Activated naive CD4-positive, alpha-beta T cell treated with anti-CD3 and anti-CD28 coated beads for 36 hours (primary cell): ENCODE measurements at regions not wholly inside any gene's neighbourhood (a gene's known extent, or its start where the extent isn't known, plus 50 kb on each side); places are given as distances from the start of the nearest gene placed in this dataset.
"Not testable (repeated sequence)": the region's sequence is repeated elsewhere in the genome, so short reads cannot be mapped to it uniquely, and the experiment has no call there.

Experiments
- CTCF ChIA-PET: fragments of 350-600 bp; sonication (Branson Sonifier 250); formaldehyde crosslinking; loops from one replicate; lab custom pipeline; 2021; ENCODE audit warnings: antibody characterized with exemption; lab: Charles Lee
- DNase-seq: peaks from one replicate; pipeline ENCODE4 v3.0.0-alpha.2; 2020
- H3K27ac Mint-ChIP-seq: one replicate; pipeline ENCODE4 v1.8.0; 2021; ENCODE audit warnings: mild to moderate bottlenecking, mixed read lengths
- H3K27me3 Mint-ChIP-seq: one replicate; pipeline ENCODE4 v1.8.0; 2021; ENCODE audit warnings: low read depth, mixed read lengths
- H3K36me3 Mint-ChIP-seq: one replicate; pipeline ENCODE4 v1.8.0; 2021; ENCODE audit warnings: low read depth, mixed read lengths
- H3K4me1 Mint-ChIP-seq: one replicate; pipeline ENCODE4 v1.8.0; 2021; ENCODE audit warnings: low read depth, mixed read lengths
- H3K4me3 Mint-ChIP-seq: one replicate; pipeline ENCODE4 v1.8.0; 2021; ENCODE audit warnings: mild to moderate bottlenecking, moderate library complexity, mixed read lengths
- H3K9me3 Mint-ChIP-seq: one replicate; pipeline ENCODE4 v1.8.0; 2021; ENCODE audit warnings: mixed read lengths
- intact Hi-C: fragments of 100-400 bp; cut with micrococcal nuclease; formaldehyde crosslinking; loops from one replicate; pipeline ENCODE4 v1.15.1; 2023

GRCh38 chr9:85178474-85178873 is 508.9 kb downstream of the NTRK2 start:
- DNase-seq = no peak
- Mint-ChIP-seq H3K27me3 (peaks cover 9% of the 10 kb centered on the region), H3K27ac (no peak overlapping the region), H3K9me3 (no peaks in the 10 kb centered on the region), H3K4me3 (no peak overlapping the region), H3K4me1 (no peaks in the 10 kb centered on the region), H3K36me3 (no peaks in the 10 kb centered on the region)
- intact Hi-C loops = no loop called here
- CTCF ChIA-PET = no interaction called here

- H3K4me1 Mint-ChIP-seq = no peaks in the 10 kb centered on the region
- no peaks in the 10 kb centered on the region for H3K36me3 Mint-ChIP-seq
- intact Hi-C loops = no loop called here
- no peak overlapping the region for H3K4me3 Mint-ChIP-seq
- no peak for DNase-seq
- H3K27ac Mint-ChIP-seq = no peak overlapping the region
- peaks cover 4% of the 10 kb centered on the region for H3K27me3 Mint-ChIP-seq
- H3K9me3 Mint-ChIP-seq = peaks cover 3% of the 10 kb centered on the region
- CTCF ChIA-PET = no interaction called here
Observed at GRCh38 chr9:85173967-85174366, 504.4 kb downstream of the NTRK2 start.

DNA sequence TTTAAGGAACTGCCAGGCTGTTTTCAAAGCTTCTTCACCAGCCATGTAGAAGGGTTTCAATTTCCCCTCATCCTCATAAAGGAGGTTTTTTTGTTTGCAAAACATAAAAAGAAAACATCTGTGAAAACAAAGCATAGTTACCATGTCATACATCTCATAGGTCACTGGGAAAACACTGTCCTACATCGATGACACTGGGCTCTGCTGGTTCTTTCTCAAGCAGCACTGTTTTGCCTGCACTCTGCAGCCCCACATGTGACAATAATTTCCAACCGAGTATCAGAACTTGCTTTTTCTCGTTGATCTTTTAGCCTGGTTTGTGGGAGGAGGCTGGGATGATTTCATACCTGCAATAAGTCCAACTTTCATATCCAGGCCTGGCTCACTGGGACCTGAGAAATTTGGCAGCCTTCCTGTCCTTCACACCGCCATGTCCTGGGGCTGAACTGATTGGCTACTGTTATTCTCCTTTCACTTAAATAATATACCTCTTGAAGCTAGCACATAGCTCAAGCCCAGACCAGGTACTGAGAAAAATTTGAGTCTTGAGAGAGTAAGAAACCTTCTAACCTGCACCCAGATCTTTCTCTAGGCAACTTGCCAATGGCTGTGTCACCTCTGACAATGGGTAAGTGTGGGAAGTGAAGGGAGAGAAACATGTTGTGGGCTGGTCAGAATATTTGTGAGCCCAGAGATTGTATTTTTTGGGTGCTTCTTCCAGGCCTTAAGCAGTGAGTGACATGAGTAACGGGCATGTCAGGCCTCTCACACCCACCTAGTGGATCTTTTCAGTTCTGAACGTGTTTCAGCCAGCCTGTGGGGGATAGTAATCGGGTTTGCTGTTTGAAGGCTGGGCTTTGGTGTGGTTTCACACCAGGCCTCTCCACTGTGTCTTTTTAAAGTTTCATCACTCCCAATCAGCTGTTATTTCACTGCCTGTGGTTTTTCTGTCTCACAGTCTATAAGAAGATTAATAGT is 502.8 kb downstream of the NTRK2 start:
- H3K36me3 Mint-ChIP-seq = no peaks in the 10 kb centered on the region
- peaks cover 4% of the 10 kb centered on the region for H3K27me3 Mint-ChIP-seq
- intact Hi-C loops = no loop called here
- no peak overlapping the region for H3K4me3 Mint-ChIP-seq
- CTCF ChIA-PET = no interaction called here
- DNase-seq = no peak
- H3K27ac Mint-ChIP-seq = no peak overlapping the region
- H3K4me1 Mint-ChIP-seq = no peaks in the 10 kb centered on the region
- peaks cover 3% of the 10 kb centered on the region for H3K9me3 Mint-ChIP-seq

GRCh38 chr9:85171163-85171562 is 501.6 kb downstream of the NTRK2 start:
- no peak overlapping the region for H3K27ac Mint-ChIP-seq
- H3K4me3 Mint-ChIP-seq = no peak overlapping the region
- CTCF ChIA-PET = no interaction called here

DNA sequence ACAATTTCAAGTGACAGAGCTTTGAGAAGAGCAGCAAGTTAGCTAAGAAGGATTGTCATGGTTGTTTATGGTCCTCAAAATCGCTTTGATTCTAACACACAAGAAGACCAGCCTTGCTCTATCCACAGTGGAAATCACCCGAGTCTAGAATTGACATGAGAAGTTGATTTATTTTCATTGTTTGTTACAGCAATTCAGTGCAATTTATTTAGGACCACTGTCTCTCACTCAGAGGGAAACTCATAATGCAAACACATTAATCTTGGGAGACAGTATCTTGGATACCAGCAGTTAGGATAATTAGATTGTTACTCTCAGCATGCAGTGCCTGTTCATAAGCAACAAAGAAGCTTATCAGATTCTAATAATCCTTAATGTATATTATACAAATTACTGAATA is 498.9 kb downstream of the NTRK2 start:
- Mint-ChIP-seq H3K4me3 (no peak overlapping the region), H3K27me3 (no peaks in the 10 kb centered on the region), H3K36me3 (no peaks in the 10 kb centered on the region), H3K27ac (no peak overlapping the region), H3K9me3 (peaks cover 4% of the 10 kb centered on the region), H3K4me1 (no peaks in the 10 kb centered on the region)
- CTCF ChIA-PET = no interaction called here
- DNase-seq = no peak
- intact Hi-C loops = no loop called here

More at GRCh38 chr9:85171163-85171562, 501.6 kb downstream of the NTRK2 start:
- no peaks in the 10 kb centered on the region for H3K4me1 Mint-ChIP-seq
- no peaks in the 10 kb centered on the region for H3K36me3 Mint-ChIP-seq
- H3K27me3 Mint-ChIP-seq = peaks cover 4% of the 10 kb centered on the region
- no peak for DNase-seq
- intact Hi-C loops = no loop called here
- peaks cover 3% of the 10 kb centered on the region for H3K9me3 Mint-ChIP-seq

GRCh38 chr9:85167146-85167545 is 497.6 kb downstream of the NTRK2 start:
- no peak overlapping the region for H3K27ac Mint-ChIP-seq
- H3K4me3 Mint-ChIP-seq = no peak overlapping the region
- no peaks in the 10 kb centered on the region for H3K27me3 Mint-ChIP-seq
- peaks cover 4% of the 10 kb centered on the region for H3K9me3 Mint-ChIP-seq
- CTCF ChIA-PET = no interaction called here
- intact Hi-C loops = no loop called here
- no peak for DNase-seq
- no peaks in the 10 kb centered on the region for H3K4me1 Mint-ChIP-seq
- H3K36me3 Mint-ChIP-seq = no peaks in the 10 kb centered on the region

DNA sequence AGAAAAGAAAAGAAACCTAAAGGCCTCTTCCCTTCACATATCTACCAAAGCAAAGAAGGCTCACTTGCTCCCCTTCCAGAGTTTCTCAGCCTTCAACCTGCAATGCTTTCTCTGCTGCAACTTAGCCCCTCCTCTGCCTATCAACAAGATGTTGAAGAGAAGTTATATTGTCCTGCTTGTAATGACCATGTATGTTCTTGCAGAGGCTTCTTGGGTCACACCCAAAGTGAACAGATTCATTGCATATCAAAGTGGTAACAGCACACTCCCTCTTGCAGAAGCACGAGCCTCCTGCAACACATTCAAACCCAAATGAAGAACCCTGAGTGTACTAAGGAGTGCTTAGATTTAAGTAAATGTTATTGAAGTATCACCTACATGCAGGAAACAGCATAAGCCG is 494.3 kb downstream of the NTRK2 start:
- H3K27ac Mint-ChIP-seq = no peak overlapping the region
- no peaks in the 10 kb centered on the region for H3K27me3 Mint-ChIP-seq
- CTCF ChIA-PET = no interaction called here
- no peak overlapping the region for H3K4me3 Mint-ChIP-seq
- no peaks in the 10 kb centered on the region for H3K36me3 Mint-ChIP-seq
- H3K4me1 Mint-ChIP-seq = no peaks in the 10 kb centered on the region
- H3K9me3 Mint-ChIP-seq = peaks cover 2% of the 10 kb centered on the region
- intact Hi-C loops = no loop called here
- no peak for DNase-seq

DNA sequence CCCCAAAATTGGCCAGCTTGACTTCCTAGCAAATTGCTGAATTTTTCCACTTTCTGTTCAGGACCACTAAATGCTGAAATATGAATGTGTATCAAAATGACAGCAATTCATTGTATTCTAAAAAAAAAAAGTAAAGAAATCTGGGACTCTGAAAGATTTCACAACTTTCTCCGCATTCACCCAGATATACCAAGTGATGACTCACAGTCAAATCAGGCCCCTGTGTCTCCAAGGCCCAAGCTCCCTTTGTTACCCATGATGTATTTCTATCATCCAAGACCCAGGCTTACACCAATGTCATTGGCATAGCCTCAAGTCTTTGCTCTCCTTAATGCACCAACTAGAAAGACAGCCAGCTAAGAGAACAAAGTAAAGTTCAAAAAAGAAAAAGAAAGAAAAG is 493.9 kb downstream of the NTRK2 start:
- Mint-ChIP-seq H3K4me3 (no peak overlapping the region), H3K4me1 (no peaks in the 10 kb centered on the region), H3K27me3 (no peaks in the 10 kb centered on the region), H3K36me3 (no peaks in the 10 kb centered on the region), H3K27ac (no peak overlapping the region), H3K9me3 (peaks cover 2% of the 10 kb centered on the region)
- intact Hi-C loops = no loop called here
- CTCF ChIA-PET = no interaction called here
- DNase-seq = no peak

GRCh38 chr9:85162822-85163221 is 493.3 kb downstream of the NTRK2 start:
- no peaks in the 10 kb centered on the region for H3K4me1 Mint-ChIP-seq
- DNase-seq = no peak
- peaks cover 2% of the 10 kb centered on the region for H3K9me3 Mint-ChIP-seq
- CTCF ChIA-PET = no interaction called here
- intact Hi-C loops = no loop called here
- H3K27ac Mint-ChIP-seq = no peak overlapping the region
- H3K4me3 Mint-ChIP-seq = no peak overlapping the region
- no peaks in the 10 kb centered on the region for H3K36me3 Mint-ChIP-seq
- no peaks in the 10 kb centered on the region for H3K27me3 Mint-ChIP-seq

DNA sequence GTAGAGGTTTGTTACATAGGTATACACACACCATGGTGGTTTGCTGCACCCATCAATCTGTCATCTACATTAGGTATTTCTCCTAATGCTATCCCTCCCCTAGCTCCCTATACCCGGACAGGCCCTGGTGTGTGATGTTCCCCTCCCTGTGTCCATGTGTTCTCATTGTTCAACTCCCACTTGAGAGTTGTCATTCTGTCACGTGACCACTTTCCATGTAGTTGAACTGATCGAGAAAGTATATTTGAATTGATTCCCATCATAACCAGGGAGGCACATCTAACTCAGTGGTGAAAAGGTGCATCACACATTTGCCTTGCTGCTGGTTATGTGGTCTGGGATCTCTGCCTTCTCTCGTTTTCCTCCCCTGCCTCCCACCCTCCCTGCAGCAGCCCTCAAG is 491.4 kb downstream of the NTRK2 start:
- H3K27me3 Mint-ChIP-seq, H3K36me3 Mint-ChIP-seq, H3K4me1 Mint-ChIP-seq, H3K9me3 Mint-ChIP-seq, H3K27ac Mint-ChIP-seq, CTCF ChIA-PET, intact Hi-C loops, DNase-seq, H3K4me3 Mint-ChIP-seq: not testable (repeated sequence)

GRCh38 chr9:85158512-85158911 is 489.0 kb downstream of the NTRK2 start:
- H3K36me3 Mint-ChIP-seq = no peaks in the 10 kb centered on the region
- peaks cover under 1% of the 10 kb centered on the region for H3K9me3 Mint-ChIP-seq
- no peaks in the 10 kb centered on the region for H3K4me1 Mint-ChIP-seq
- intact Hi-C loops = no loop called here
- no peaks in the 10 kb centered on the region for H3K27me3 Mint-ChIP-seq
- CTCF ChIA-PET = no interaction called here
- no peak overlapping the region for H3K4me3 Mint-ChIP-seq
- no peak overlapping the region for H3K27ac Mint-ChIP-seq
- no peak for DNase-seq

DNA sequence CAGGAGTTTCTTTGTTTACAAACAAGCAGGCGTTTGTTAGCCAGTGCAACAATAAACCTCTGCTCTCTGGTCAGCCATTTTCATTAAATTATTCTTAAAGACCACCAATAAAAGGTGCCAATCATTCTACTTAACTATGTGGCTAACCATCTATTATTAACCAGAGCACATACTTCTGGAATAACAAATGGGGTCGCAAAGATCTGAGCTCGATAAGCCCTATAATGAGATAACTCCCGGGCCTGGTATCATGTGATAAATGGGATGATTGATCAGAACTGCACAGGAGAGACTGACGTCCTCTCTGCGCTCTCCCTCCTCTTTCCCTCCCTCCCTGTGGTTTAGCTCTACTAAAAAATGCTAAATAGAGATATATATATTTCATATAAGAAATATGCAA is 488.2 kb downstream of the NTRK2 start:
- intact Hi-C loops = no loop called here
- Mint-ChIP-seq H3K9me3 (no peaks in the 10 kb centered on the region), H3K27ac (no peak overlapping the region), H3K27me3 (no peaks in the 10 kb centered on the region), H3K36me3 (no peaks in the 10 kb centered on the region), H3K4me1 (no peaks in the 10 kb centered on the region), H3K4me3 (no peak overlapping the region)
- CTCF ChIA-PET = no interaction called here
- no peak for DNase-seq

DNA sequence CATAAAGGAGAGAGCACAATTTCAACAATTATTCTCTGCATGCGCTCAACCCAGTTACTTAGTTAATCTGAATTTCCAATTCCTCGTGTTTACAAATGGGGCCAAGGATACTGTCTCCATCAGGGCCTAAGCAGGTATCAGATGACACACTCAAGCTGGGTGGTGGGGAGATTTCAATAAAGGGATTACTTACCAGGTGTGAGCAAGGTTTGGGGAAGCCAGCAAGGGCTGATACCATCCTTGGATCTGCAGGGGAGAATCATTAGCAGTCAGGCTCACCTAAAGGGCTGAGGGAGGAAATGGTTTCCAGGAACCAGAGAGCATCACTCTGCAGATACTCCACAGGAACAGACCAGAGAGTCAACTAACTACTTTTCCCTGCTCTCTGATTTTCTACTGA is 487.1 kb downstream of the NTRK2 start:
- CTCF ChIA-PET = no interaction called here
- H3K4me3 Mint-ChIP-seq = no peak overlapping the region

More for the DNA sequence above, 487.1 kb downstream of the NTRK2 start:
- no peak overlapping the region for H3K27ac Mint-ChIP-seq
- no peaks in the 10 kb centered on the region for H3K27me3 Mint-ChIP-seq
- intact Hi-C loops = no loop called here
- H3K4me1 Mint-ChIP-seq = no peaks in the 10 kb centered on the region
- H3K9me3 Mint-ChIP-seq = no peaks in the 10 kb centered on the region
- DNase-seq = no peak
- H3K36me3 Mint-ChIP-seq = no peaks in the 10 kb centered on the region
